ENCODE measurements at regions not wholly inside any gene's neighbourhood (a gene's known extent, or its start where the extent isn't known, plus 50 kb on each side); places are given as distances from the start of the nearest gene placed in this dataset.

DNA sequence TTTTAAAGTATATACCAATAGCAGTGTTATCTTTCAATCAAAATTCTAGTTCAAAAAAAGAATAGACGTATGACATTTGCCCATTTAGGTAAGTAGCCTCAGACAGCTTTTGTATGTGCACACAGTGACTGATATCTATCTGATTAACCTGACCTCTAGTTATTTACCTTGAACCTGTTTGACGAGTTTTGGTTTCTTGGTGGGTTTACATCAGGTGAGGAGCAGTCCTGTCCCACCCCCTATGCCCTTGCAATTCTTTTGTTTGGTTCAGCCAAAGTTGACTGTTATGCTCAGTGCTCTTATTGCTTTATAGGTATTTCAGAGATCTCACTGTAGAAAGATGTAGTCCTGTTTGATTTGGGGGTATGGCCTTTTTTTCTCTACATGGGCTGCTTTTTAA is 147.2 kb downstream of the ISOC1 start:
- POLR2A ChIA-PET (ENCODE audit: low non-redundant PET): no interaction called here
- no TSS peak for BruUV-seq (replicated peaks)

DNA sequence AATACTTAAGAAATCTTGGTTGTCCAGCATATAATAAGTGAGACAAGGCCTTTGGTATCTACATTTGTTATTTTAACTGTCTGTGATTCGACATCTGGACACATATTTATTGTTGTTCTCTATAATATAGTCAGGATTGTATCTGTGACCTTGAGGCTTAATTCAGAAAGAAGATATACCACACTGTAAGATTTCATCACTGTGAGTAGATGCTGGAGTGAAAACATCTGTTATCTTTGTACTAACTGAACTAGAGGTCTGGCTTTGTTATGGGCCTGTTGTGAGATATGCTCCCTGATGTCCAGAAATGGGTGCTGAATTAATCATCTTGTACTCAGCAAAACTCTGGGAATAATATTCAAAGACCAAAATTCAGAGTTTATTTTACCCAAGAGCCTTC is 148.5 kb downstream of the ISOC1 start:
- Histone ChIP-seq H3K27ac (ENCODE audit: low read depth, low read length, poor library complexity, severe bottlenecking) (no peak overlapping the region), H3K4me1 (ENCODE audit: insufficient read depth, low read length, poor library complexity, severe bottlenecking) (no peaks in the 10 kb centered on the region), H3K9me3 (ENCODE audit: low read depth, low read length, poor library complexity, severe bottlenecking) (no peaks in the 10 kb centered on the region), H3K27me3 (replicated peaks; ENCODE audit: insufficient read depth, low read depth, low read length, poor library complexity) (peaks cover 4% of the 10 kb centered on the region), H3K4me3 (ENCODE audit: low read depth, low read length, poor library complexity, severe bottlenecking) (no peak overlapping the region), H3K36me3 (ENCODE audit: insufficient read depth, low read length, poor library complexity, severe bottlenecking) (no peaks in the 10 kb centered on the region)
- intact Hi-C loops (cut with micrococcal nuclease; ENCODE audit: unreplicated experiment): no loop called here
- DNase-seq (ENCODE audit: low spot score): no peak
- ChIA-PET POLR2A (ENCODE audit: low non-redundant PET) (no interaction called here), CTCF (no interaction called here)
- no TSS peak for BruUV-seq (replicated peaks)
- TF ChIP-seq EZH2 (IDR thresholded peaks at IDR 0.05; ENCODE audit: borderline replicate concordance, low read depth, low read length, poor library complexity, severe bottlenecking) (no peak), CTCF (conservative IDR thresholded peaks at IDR 0.05; ENCODE audit: low read depth, low read length) (no peak)

More for the DNA sequence above, 147.2 kb downstream of the ISOC1 start:
- DNase-seq (ENCODE audit: low spot score): no peak
- no peaks in the 10 kb centered on the region for H3K4me1 ChIP-seq (ENCODE audit: insufficient read depth, low read length, poor library complexity, severe bottlenecking)
- CTCF ChIA-PET: no interaction called here
- TF ChIP-seq CTCF (conservative IDR thresholded peaks at IDR 0.05; ENCODE audit: low read depth, low read length) (no peak), EZH2 (IDR thresholded peaks at IDR 0.05; ENCODE audit: borderline replicate concordance, low read depth, low read length, poor library complexity, severe bottlenecking) (no peak)
- H3K27ac ChIP-seq (ENCODE audit: low read depth, low read length, poor library complexity, severe bottlenecking): no peak overlapping the region
- H3K36me3 ChIP-seq (ENCODE audit: insufficient read depth, low read length, poor library complexity, severe bottlenecking): no peaks in the 10 kb centered on the region
- intact Hi-C loops (cut with micrococcal nuclease; ENCODE audit: unreplicated experiment): no loop called here
- no peaks in the 10 kb centered on the region for H3K9me3 ChIP-seq (ENCODE audit: low read depth, low read length, poor library complexity, severe bottlenecking)
- H3K4me3 ChIP-seq (ENCODE audit: low read depth, low read length, poor library complexity, severe bottlenecking): no peak overlapping the region
- peaks cover 4% of the 10 kb centered on the region for H3K27me3 ChIP-seq (replicated peaks; ENCODE audit: insufficient read depth, low read depth, low read length, poor library complexity)

DNA sequence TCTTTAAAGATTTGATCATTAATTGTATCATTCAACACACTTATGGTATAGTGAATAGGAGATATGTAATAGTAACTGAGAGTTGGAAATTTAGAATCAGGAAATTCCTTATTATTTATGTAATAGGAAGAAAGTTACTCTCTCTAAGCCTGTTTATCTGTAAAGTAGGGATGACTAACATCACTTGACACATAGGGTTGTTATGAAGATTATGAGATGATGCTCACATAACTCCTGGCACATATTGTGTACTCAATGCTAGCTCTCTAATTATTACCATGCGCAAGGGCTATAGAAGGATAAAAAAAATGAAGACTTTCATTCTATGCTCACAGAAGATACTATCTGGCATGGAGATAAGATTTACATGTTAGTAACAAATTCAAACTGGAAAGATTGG is 149.9 kb downstream of the ISOC1 start:
- no peaks in the 10 kb centered on the region for H3K9me3 ChIP-seq (ENCODE audit: low read depth, low read length, poor library complexity, severe bottlenecking)
- intact Hi-C loops (cut with micrococcal nuclease; ENCODE audit: unreplicated experiment): no loop called here
- peaks cover 4% of the 10 kb centered on the region for H3K27me3 ChIP-seq (replicated peaks; ENCODE audit: insufficient read depth, low read depth, low read length, poor library complexity)
- H3K36me3 ChIP-seq (ENCODE audit: insufficient read depth, low read length, poor library complexity, severe bottlenecking): no peaks in the 10 kb centered on the region
- TF ChIP-seq EZH2 (IDR thresholded peaks at IDR 0.05; ENCODE audit: borderline replicate concordance, low read depth, low read length, poor library complexity, severe bottlenecking) (no peak), CTCF (conservative IDR thresholded peaks at IDR 0.05; ENCODE audit: low read depth, low read length) (no peak)
- no peak for DNase-seq (ENCODE audit: low spot score)
- no TSS peak for BruUV-seq (replicated peaks)
- H3K4me3 ChIP-seq (ENCODE audit: low read depth, low read length, poor library complexity, severe bottlenecking): no peak overlapping the region
- no peak overlapping the region for H3K27ac ChIP-seq (ENCODE audit: low read depth, low read length, poor library complexity, severe bottlenecking)
- CTCF ChIA-PET: no interaction called here
- POLR2A ChIA-PET (ENCODE audit: low non-redundant PET): no interaction called here
- no peaks in the 10 kb centered on the region for H3K4me1 ChIP-seq (ENCODE audit: insufficient read depth, low read length, poor library complexity, severe bottlenecking)

Measured in A673 (cell line).